ENCODE measurements at regions not wholly inside any gene's neighbourhood (a gene's known extent, or its start where the extent isn't known, plus 50 kb on each side); places are given as distances from the start of the nearest gene placed in this dataset.
"Not testable (repeated sequence)": the region's sequence is repeated elsewhere in the genome, so short reads cannot be mapped to it uniquely, and the experiment has no call there.

GRCh38 chr21:14008436-14008835 lies 202.3 kb downstream of the LIPI start:
- not testable (repeated sequence) for DNase-seq (ENCODE audit: low spot score)

- not testable (repeated sequence) for DNase-seq (ENCODE audit: low spot score)
Observed at GRCh38 chr21:14008006-14008405, 202.7 kb downstream of the LIPI start.

- DNase-seq (ENCODE audit: low spot score): not testable (repeated sequence)
Observed at GRCh38 chr21:14006144-14006543, 204.6 kb downstream of the LIPI start.

GRCh38 chr21:13986996-13987958 lies 223.5 kb downstream of the LIPI start:
- not testable (repeated sequence) for DNase-seq (ENCODE audit: low spot score)

- DNase-seq (ENCODE audit: low spot score): not testable (repeated sequence)
Observed at GRCh38 chr21:13985865-13986863, 224.6 kb downstream of the LIPI start.

GRCh38 chr21:13985137-13985864 lies 225.5 kb downstream of the LIPI start:
- not testable (repeated sequence) for DNase-seq (ENCODE audit: low spot score)

GRCh38 chr21:13984728-13985127 lies 226.0 kb downstream of the LIPI start:
- DNase-seq (ENCODE audit: low spot score): not testable (repeated sequence)

GRCh38 chr21:13981176-13982087 lies 229.3 kb downstream of the LIPI start:
- not testable (repeated sequence) for DNase-seq (ENCODE audit: low spot score)

- DNase-seq (ENCODE audit: low spot score): peak; percentile 78
Observed at GRCh38 chr21:13980115-13980662, 230.6 kb downstream of the LIPI start.

GRCh38 chr21:13979608-13980007 lies 231.1 kb downstream of the LIPI start:
- DNase-seq (ENCODE audit: low spot score): peak; percentile 0

GRCh38 chr21:13974582-13974981 lies 236.2 kb downstream of the LIPI start:
- not testable (repeated sequence) for DNase-seq (ENCODE audit: low spot score)

- DNase-seq (ENCODE audit: low spot score): not testable (repeated sequence)
Observed at GRCh38 chr21:13969853-13970252, 240.9 kb downstream of the LIPI start.

GRCh38 chr21:13969002-13969401 lies 241.8 kb downstream of the LIPI start:
- DNase-seq (ENCODE audit: low spot score): not testable (repeated sequence)

- DNase-seq (ENCODE audit: low spot score): not testable (repeated sequence)
Observed at GRCh38 chr21:13963259-13963658, 247.5 kb downstream of the LIPI start.

GRCh38 chr21:13937236-13937635 lies 273.5 kb downstream of the LIPI start:
- DNase-seq (ENCODE audit: low spot score): no peak

GRCh38 chr21:13936033-13936937 lies 274.5 kb downstream of the LIPI start:
- not testable (repeated sequence) for DNase-seq (ENCODE audit: low spot score)

GRCh38 chr21:13935396-13936032 lies 275.2 kb downstream of the LIPI start:
- DNase-seq (ENCODE audit: low spot score): not testable (repeated sequence)

GRCh38 chr21:13934887-13935342 lies 275.8 kb downstream of the LIPI start:
- DNase-seq (ENCODE audit: low spot score): not testable (repeated sequence)
